LNCAP (cell line): ENCODE measurements at regions not wholly inside any gene's neighbourhood (a gene's known extent, or its start where the extent isn't known, plus 50 kb on each side); places are given as distances from the start of the nearest gene placed in this dataset.

Experiments used
- TF ChIP-seq, protein P1 (sequence below): fragments of 450-650 bp; IDR thresholded peaks from 2 replicates; pipeline ENCODE4 v1.5.1; 2017; ENCODE audit warnings: mild to moderate bottlenecking

- TF ChIP-seq, protein P1, sequence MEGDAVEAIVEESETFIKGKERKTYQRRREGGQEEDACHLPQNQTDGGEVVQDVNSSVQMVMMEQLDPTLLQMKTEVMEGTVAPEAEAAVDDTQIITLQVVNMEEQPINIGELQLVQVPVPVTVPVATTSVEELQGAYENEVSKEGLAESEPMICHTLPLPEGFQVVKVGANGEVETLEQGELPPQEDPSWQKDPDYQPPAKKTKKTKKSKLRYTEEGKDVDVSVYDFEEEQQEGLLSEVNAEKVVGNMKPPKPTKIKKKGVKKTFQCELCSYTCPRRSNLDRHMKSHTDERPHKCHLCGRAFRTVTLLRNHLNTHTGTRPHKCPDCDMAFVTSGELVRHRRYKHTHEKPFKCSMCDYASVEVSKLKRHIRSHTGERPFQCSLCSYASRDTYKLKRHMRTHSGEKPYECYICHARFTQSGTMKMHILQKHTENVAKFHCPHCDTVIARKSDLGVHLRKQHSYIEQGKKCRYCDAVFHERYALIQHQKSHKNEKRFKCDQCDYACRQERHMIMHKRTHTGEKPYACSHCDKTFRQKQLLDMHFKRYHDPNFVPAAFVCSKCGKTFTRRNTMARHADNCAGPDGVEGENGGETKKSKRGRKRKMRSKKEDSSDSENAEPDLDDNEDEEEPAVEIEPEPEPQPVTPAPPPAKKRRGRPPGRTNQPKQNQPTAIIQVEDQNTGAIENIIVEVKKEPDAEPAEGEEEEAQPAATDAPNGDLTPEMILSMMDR = no peak
These were observed 275.3 kb upstream of the KLF12 start for GRCh38 chr13:74409551-74409950.

GRCh38 chr13:74406420-74406819 is 272.2 kb upstream of the KLF12 start:
- TF ChIP-seq, protein P1 = no peak

- TF ChIP-seq, protein P1 = no peak
These were observed 264.4 kb upstream of the KLF12 start for GRCh38 chr13:74398599-74398998.

GRCh38 chr13:74389056-74389455 is 254.9 kb upstream of the KLF12 start:
- TF ChIP-seq, protein P1 = no peak

DNA sequence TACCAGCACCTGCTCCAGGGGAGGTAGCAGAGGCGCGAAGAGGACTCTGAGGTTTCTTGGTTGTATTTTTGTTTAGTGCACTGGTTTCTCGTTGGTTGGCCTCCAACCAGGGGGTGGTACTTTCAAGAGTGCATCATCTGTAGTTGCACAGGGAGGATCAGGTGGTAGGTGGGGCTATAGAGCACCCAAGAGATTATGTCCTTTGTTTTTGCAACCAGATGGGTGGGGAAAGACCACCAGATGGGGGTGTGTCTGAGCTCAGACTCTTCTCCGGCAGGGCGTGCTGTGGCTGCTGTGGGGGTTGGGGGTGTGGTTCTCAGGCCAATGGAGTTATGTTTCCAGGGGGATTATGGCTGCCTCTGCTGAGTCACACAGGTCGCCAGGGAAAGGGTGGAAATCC is 254.4 kb upstream of the KLF12 start:
- TF ChIP-seq, protein P1 = no peak

GRCh38 chr13:74372511-74372910 is 238.3 kb upstream of the KLF12 start:
- TF ChIP-seq, protein P1 = no peak

DNA sequence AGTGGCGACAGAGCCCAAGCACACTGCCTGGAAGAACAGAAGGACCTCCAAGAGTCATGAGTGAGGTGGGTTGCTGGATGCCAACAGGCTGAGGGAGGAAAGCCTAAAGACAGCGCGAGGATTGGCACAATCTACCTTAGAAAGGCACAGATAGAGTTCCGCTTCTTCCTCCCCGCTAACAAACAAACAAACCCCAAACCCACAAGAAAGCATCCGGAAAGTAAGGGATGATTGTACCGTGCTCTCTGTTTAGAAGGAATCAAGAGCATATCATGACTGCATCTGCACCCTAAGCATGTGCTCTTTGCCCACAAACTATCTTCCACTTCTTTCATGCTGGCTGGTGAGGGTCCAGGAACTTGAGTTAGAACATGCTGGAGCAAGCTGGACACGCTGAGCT is 233.0 kb upstream of the KLF12 start:
- TF ChIP-seq, protein P1 = no peak

GRCh38 chr13:74361274-74361673 is 227.1 kb upstream of the KLF12 start:
- TF ChIP-seq, protein P1 = no peak
